ENCODE measurements at regions not wholly inside any gene's neighbourhood (a gene's known extent, or its start where the extent isn't known, plus 50 kb on each side); places are given as distances from the start of the nearest gene placed in this dataset.

DNA sequence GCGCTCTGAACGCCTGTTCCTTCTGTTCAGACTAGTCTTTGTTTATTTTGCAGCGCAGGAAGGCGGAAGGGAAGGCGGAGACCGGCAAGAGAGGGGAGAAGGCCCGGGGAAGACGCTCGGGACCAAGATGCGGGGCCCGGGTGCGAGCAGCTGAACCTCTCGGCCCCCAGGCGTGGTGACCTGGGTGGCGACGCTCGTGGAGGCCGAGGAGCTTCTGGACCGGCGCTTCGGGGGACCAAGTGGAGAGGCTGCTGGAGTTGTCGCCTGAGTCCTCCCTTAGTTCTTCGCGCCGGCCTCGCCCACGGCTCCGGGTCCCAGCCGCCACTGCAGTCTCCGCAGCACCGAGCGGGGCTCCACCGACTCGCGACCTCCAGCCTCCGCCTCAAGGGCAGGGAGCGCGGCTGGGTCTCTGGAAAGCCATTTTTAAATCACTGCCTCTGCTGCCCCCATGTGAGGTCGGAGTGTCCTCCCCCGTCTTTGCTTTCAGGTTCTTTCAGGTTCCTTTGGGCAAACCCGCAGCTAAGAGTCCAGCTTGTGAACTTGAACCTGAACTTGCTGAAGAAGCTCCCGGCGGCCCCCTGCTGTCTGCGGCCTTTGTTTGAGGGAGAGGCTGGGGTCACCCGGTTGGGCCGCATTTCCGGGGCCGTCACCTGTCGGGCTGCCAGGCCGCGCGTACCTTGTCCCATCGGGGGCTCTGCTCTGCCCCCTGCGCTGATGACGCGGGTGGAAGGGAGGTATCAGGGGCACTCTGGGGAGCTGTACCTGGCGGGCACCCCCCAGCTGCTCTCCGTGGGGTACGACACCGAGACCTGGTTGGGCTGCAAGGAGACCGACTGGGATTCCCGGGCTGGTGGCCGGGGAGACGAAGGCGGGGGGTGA, 136.0 kb downstream of the KIF20B start:
- Histone ChIP-seq H3K36me3 (no peaks in the 10 kb centered on the region), H3K27me3 (peaks cover 0 to 14% (median 9%) of the 10 kb centered on the region in 9 donors), H3K27ac (peak overlapping the region in 5 of 12 donors; percentile 17 to 45 (median 34)), H3K9me3 (peaks cover 0 to 5% (median 0%) of the 10 kb centered on the region in 12 donors), H3K4me1 (peaks cover 0 to 11% (median 0%) of the 10 kb centered on the region in 12 donors), H3K4me3 (peak overlapping the region; percentile 31 to 68 (median 54))
- TF ChIP-seq POLR2A (IDR thresholded peaks at IDR 0.05), result no peak
- TF ChIP-seq, protein P1, sequence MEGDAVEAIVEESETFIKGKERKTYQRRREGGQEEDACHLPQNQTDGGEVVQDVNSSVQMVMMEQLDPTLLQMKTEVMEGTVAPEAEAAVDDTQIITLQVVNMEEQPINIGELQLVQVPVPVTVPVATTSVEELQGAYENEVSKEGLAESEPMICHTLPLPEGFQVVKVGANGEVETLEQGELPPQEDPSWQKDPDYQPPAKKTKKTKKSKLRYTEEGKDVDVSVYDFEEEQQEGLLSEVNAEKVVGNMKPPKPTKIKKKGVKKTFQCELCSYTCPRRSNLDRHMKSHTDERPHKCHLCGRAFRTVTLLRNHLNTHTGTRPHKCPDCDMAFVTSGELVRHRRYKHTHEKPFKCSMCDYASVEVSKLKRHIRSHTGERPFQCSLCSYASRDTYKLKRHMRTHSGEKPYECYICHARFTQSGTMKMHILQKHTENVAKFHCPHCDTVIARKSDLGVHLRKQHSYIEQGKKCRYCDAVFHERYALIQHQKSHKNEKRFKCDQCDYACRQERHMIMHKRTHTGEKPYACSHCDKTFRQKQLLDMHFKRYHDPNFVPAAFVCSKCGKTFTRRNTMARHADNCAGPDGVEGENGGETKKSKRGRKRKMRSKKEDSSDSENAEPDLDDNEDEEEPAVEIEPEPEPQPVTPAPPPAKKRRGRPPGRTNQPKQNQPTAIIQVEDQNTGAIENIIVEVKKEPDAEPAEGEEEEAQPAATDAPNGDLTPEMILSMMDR (IDR thresholded peaks at IDR 0.05), result no peak
- DNase-seq (peak in 3 of 5 donors; percentile 30 to 66 (median 34)), ATAC-seq (peak in 3 of 4 donors; percentile 32 to 50 (median 48))
- 10 to 16% (median 13%) methylated on average over 28 to 65 of the region's 65 CpGs for WGBS, 4 donors
- intact Hi-C loops (cut with DNase I), result no loop called here

DNA sequence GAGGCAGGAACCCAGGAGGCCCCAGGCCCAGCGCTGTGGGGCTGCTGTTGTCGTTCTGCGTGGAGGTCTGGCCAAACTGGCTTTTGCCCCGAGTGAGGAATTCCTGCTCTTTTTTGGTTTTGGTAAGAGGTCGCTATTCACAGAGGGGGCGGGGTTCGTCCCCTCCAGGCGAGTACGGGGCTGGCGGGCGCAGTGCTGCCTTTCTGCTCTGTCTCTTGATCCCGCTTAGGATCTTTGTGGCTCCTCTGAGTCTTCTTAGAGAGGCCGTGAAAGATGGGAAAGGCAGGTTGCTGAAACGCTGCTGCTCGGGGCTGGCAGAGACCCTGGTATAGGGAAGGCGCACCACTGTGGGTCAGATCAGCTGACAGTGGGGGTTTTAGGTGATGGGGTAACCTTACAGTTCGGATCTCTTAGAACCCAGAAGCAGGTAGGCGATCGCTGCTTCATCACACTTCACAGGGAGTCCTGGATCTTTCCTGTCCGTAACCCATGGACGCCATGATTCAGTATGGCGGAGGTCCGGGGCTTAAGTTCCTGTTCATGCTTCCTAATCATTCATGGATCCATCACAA, 136.7 kb downstream of the KIF20B start:
- DNase-seq (no peak), ATAC-seq (no peak)
- Histone ChIP-seq H3K9me3 (peaks cover 0 to 4% (median 0%) of the 10 kb centered on the region in 12 donors), H3K27me3 (peaks cover 0 to 14% (median 9%) of the 10 kb centered on the region in 9 donors), H3K4me3 (peak overlapping the region; percentile 31 to 68 (median 54)), H3K36me3 (no peaks in the 10 kb centered on the region), H3K27ac (peak overlapping the region in 2 of 12 donors; percentile 18 to 40), H3K4me1 (peaks cover 0 to 11% (median 0%) of the 10 kb centered on the region in 12 donors)
- TF ChIP-seq, protein P1 (IDR thresholded peaks at IDR 0.05), result no peak
- TF ChIP-seq POLR2A (IDR thresholded peaks at IDR 0.05), result no peak
- WGBS, 4 donors, result 56 to 78% (median 69%) methylated on average over 22 to 23 of the region's 23 CpGs
- intact Hi-C loops (cut with DNase I), result no loop called here

DNA sequence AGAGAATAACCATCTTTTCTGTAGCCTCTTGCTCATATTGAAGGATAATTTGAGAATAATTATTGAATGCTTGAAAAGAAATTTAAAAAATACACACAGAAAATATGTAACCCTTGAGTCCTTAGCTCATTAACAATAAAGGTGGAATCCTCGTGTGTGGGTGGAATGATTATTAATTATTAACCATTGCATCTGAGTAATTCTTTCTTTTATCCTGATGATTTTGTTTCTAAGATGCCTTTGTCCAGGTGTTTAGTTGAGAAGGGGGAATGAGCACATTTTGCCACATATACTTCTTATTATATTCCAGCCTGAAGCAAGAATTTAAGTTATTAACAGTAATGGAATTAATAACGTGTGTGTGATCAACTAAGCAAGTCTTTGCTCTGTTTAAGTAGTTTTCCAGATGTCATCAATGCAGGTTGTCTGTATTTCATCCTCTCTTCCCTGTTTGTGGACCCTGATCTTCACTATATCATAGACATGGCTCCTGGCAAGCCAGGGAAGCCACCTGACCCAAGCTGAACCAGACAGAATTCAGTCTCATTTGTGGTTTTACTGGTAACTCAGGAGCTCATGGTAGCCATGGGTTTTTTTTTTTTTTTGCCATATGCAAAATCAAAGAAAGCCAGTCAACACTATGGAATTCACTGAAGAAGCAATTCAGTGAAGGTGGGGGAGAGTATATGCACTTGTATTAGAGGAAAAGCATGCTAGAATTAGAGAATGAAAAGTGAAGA, 144.3 kb downstream of the KIF20B start:
- ATAC-seq (no peak), DNase-seq (no peak)
- Histone ChIP-seq H3K4me1 (peaks cover 0 to 5% (median 0%) of the 10 kb centered on the region in 12 donors), H3K9me3 (no peaks in the 10 kb centered on the region), H3K4me3 (no peak overlapping the region), H3K27ac (no peak overlapping the region), H3K27me3 (no peaks in the 10 kb centered on the region), H3K36me3 (no peaks in the 10 kb centered on the region)
- intact Hi-C loops (cut with DNase I), result no loop called here
- TF ChIP-seq POLR2A (IDR thresholded peaks at IDR 0.05), result no peak
- TF ChIP-seq, protein P1 (IDR thresholded peaks at IDR 0.05), result no peak
- 76 to 90% (median 80%) methylated on average over 2 of the region's 2 CpGs for WGBS, 4 donors

DNA sequence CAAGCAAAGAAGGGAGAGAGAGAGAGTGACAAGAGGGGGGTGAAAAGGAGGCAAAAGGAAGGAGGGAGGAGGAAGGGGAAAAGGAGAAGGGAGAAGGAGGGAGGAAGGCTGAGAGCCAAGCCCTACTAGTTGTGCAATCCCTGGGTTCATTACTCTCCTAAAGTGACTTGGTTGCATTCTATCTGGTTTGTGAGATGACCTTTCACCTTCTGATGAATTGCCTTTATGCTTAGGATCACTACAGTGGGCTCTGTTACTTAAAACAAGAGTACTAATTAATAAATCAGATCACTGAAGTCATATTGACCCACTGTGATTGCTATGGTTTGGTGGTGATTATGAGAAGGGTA, 144.9 kb downstream of the KIF20B start:
- no peak overlapping the region for H3K27ac ChIP-seq
- no peak for ATAC-seq
- no peaks in the 10 kb centered on the region for H3K36me3 ChIP-seq
- H3K4me1 ChIP-seq, result peaks cover 0 to 9% (median 0%) of the 10 kb centered on the region in 12 donors
- no peak overlapping the region for H3K4me3 ChIP-seq
- no peak for DNase-seq
- no peak for TF ChIP-seq POLR2A (IDR thresholded peaks at IDR 0.05)
- TF ChIP-seq, protein P1 (IDR thresholded peaks at IDR 0.05), result no peak
- no peaks in the 10 kb centered on the region for H3K9me3 ChIP-seq
- intact Hi-C loops (cut with DNase I), result no loop called here
- H3K27me3 ChIP-seq, result no peaks in the 10 kb centered on the region

Data from heart left ventricle (tissue), 16 donors.